Tibial nerve (tissue), 4 donors: ENCODE measurements at regions not wholly inside any gene's neighbourhood (a gene's known extent, or its start where the extent isn't known, plus 50 kb on each side); places are given as distances from the start of the nearest gene placed in this dataset.

Experiments
- DNase-seq, 2 donors: peaks; one replicate each; pipeline ENCODE4 v3.0.0-alpha.2; 2019; ENCODE audit warnings: low spot score in 2 of 2
- H3K27ac ChIP-seq, 4 donors: fragments of 200-600 bp; sonication (generic) in 3 of 4; one replicate each; pipeline ENCODE4 v1.5.1; 2017 to 2019; ENCODE audit warnings: mild to moderate bottlenecking in 1 of 4
- H3K27me3 ChIP-seq, 2 donors: fragments of 200-600 bp; sonication (generic) in 1 of 2; one replicate each; pipeline versions ENCODE4 v1.5.1 to v1.6.0; 2017 to 2019
- H3K36me3 ChIP-seq, 3 donors: fragments of 200-600 bp; sonication (generic); one replicate each; pipeline ENCODE4 v1.5.1; 2018 to 2019
- H3K4me1 ChIP-seq, 4 donors: fragments of 200-600 bp; sonication (generic) in 3 of 4; one replicate each; pipeline ENCODE4 v1.5.1; 2017 to 2019
- H3K4me3 ChIP-seq, 4 donors: fragments of 200-600 bp; sonication (generic) in 3 of 4; one replicate each; pipeline ENCODE4 v1.5.1; 2017 to 2019; ENCODE audit warnings: mild to moderate bottlenecking in 1 of 4, moderate library complexity in 1 of 4
- H3K9me3 ChIP-seq, 4 donors: fragments of 200-600 bp; sonication (generic) in 3 of 4; one replicate each; pipeline ENCODE4 v1.5.1; 2017 to 2019
- CTCF ChIP-seq, 5 experiments: fragments of 200-600 bp in 3 of 5; fragments of 450-650 bp in 2 of 5; sonication (generic) in 3 of 5; IDR thresholded peaks; one replicate each; pipeline ENCODE4 v1.5.1; 2016 to 2019; ENCODE audit warnings: antibody characterized with exemption in 5 of 5, mild to moderate bottlenecking in 3 of 5, moderate library complexity in 2 of 5
- EP300 ChIP-seq, 2 donors: sonication (generic); formaldehyde crosslinking; IDR thresholded peaks; one replicate each; pipeline ENCODE4 v1.6.1; 2017; ENCODE audit warnings: antibody characterized with exemption in 2 of 2, mild to moderate bottlenecking in 1 of 2
- POLR2A ChIP-seq, 2 donors: fragments of 450-650 bp; IDR thresholded peaks; one replicate each; pipeline ENCODE4 v1.6.1; 2017; ENCODE audit warnings: antibody characterized with exemption in 2 of 2, mild to moderate bottlenecking in 2 of 2, moderate library complexity in 2 of 2
- WGBS, 2 donors: methylation state at CpG; one replicate each; pipeline ENCODE4 v1.1.5; 2018; 5-methylcytosine and 5-hydroxymethylcytosine counted together

- Histone ChIP-seq H3K4me1 (peaks cover 0 to 7% (median 0%) of the 10 kb centered on the region in 4 donors), H3K4me3 (no peak overlapping the region), H3K9me3 (no peaks in the 10 kb centered on the region), H3K27ac (no peak overlapping the region), H3K27me3 (no peaks in the 10 kb centered on the region), H3K36me3 (no peaks in the 10 kb centered on the region)
- no peak for TF ChIP-seq CTCF (IDR thresholded peaks at IDR 0.05)
- no peak for TF ChIP-seq POLR2A (IDR thresholded peaks at IDR 0.05)
- TF ChIP-seq EP300 (IDR thresholded peaks at IDR 0.05), result no peak
- WGBS, 2 donors, result 17 to 19% methylated on average over 9 of the region's 9 CpGs
- DNase-seq, result no peak
Measured at GRCh38 chr5:57383093-57383861, 99.3 kb downstream of the ACTBL2 start.

GRCh38 chr5:57382655-57383054, 100.0 kb downstream of the ACTBL2 start:
- no peak overlapping the region for H3K4me3 ChIP-seq
- no peaks in the 10 kb centered on the region for H3K27me3 ChIP-seq
- DNase-seq, result no peak
- no peaks in the 10 kb centered on the region for H3K36me3 ChIP-seq
- 81 to 84% methylated on average over 2 of the region's 2 CpGs for WGBS, 2 donors
- no peak overlapping the region for H3K27ac ChIP-seq
- H3K9me3 ChIP-seq, result no peaks in the 10 kb centered on the region
- no peak for TF ChIP-seq CTCF (IDR thresholded peaks at IDR 0.05)
- TF ChIP-seq POLR2A (IDR thresholded peaks at IDR 0.05), result no peak
- no peak for TF ChIP-seq EP300 (IDR thresholded peaks at IDR 0.05)
- peaks cover 0 to 7% (median 0%) of the 10 kb centered on the region in 4 donors for H3K4me1 ChIP-seq

- no peak for DNase-seq
- Histone ChIP-seq H3K9me3 (no peaks in the 10 kb centered on the region), H3K27ac (no peak overlapping the region), H3K4me1 (no peaks in the 10 kb centered on the region), H3K4me3 (no peak overlapping the region), H3K27me3 (no peaks in the 10 kb centered on the region), H3K36me3 (no peaks in the 10 kb centered on the region)
- TF ChIP-seq POLR2A (IDR thresholded peaks at IDR 0.05) (no peak), EP300 (IDR thresholded peaks at IDR 0.05) (no peak), CTCF (IDR thresholded peaks at IDR 0.05) (no peak)
- 55 to 67% methylated on average over 2 of the region's 2 CpGs for WGBS, 2 donors
Measured at GRCh38 chr5:57370376-57370775, 112.2 kb downstream of the ACTBL2 start.

- Histone ChIP-seq H3K9me3 (no peaks in the 10 kb centered on the region), H3K4me3 (no peak overlapping the region), H3K27ac (no peak overlapping the region), H3K27me3 (no peaks in the 10 kb centered on the region), H3K4me1 (no peaks in the 10 kb centered on the region), H3K36me3 (no peaks in the 10 kb centered on the region)
- no peak for DNase-seq
- WGBS, 2 donors, result 78 to 84% methylated on average over 3 of the region's 3 CpGs
- no peak for TF ChIP-seq POLR2A (IDR thresholded peaks at IDR 0.05)
- no peak for TF ChIP-seq CTCF (IDR thresholded peaks at IDR 0.05)
- TF ChIP-seq EP300 (IDR thresholded peaks at IDR 0.05), result no peak
Measured at GRCh38 chr5:57368010-57368409, 114.6 kb downstream of the ACTBL2 start.

GRCh38 chr5:57366744-57367143, 115.9 kb downstream of the ACTBL2 start:
- H3K27me3 ChIP-seq, result no peaks in the 10 kb centered on the region
- no peaks in the 10 kb centered on the region for H3K36me3 ChIP-seq
- no peak overlapping the region for H3K27ac ChIP-seq
- DNase-seq, result no peak
- H3K4me3 ChIP-seq, result no peak overlapping the region
- 71 to 81% methylated on average over 1 of the region's 1 CpG for WGBS, 2 donors
- H3K4me1 ChIP-seq, result no peaks in the 10 kb centered on the region
- TF ChIP-seq POLR2A (IDR thresholded peaks at IDR 0.05), result no peak
- TF ChIP-seq EP300 (IDR thresholded peaks at IDR 0.05), result no peak
- no peak for TF ChIP-seq CTCF (IDR thresholded peaks at IDR 0.05)
- no peaks in the 10 kb centered on the region for H3K9me3 ChIP-seq
